ENCODE measurements at regions not wholly inside any gene's neighbourhood (a gene's known extent, or its start where the extent isn't known, plus 50 kb on each side); places are given as distances from the start of the nearest gene placed in this dataset.

- TF ChIP-seq, protein P1, sequence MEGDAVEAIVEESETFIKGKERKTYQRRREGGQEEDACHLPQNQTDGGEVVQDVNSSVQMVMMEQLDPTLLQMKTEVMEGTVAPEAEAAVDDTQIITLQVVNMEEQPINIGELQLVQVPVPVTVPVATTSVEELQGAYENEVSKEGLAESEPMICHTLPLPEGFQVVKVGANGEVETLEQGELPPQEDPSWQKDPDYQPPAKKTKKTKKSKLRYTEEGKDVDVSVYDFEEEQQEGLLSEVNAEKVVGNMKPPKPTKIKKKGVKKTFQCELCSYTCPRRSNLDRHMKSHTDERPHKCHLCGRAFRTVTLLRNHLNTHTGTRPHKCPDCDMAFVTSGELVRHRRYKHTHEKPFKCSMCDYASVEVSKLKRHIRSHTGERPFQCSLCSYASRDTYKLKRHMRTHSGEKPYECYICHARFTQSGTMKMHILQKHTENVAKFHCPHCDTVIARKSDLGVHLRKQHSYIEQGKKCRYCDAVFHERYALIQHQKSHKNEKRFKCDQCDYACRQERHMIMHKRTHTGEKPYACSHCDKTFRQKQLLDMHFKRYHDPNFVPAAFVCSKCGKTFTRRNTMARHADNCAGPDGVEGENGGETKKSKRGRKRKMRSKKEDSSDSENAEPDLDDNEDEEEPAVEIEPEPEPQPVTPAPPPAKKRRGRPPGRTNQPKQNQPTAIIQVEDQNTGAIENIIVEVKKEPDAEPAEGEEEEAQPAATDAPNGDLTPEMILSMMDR (IDR thresholded peaks at IDR 0.05) = no peak
- DNase-seq (ENCODE audit: low spot score) = no peak
- H3K4me1 Mint-ChIP-seq (ENCODE audit: low read depth) = peaks cover 8% of the 10 kb centered on the region
- no peak overlapping the region for H3K27ac Mint-ChIP-seq (ENCODE audit: unreplicated experiment)
- H3K4me3 Mint-ChIP-seq (ENCODE audit: unreplicated experiment) = no peak overlapping the region
- peaks cover 5% of the 10 kb centered on the region for H3K27me3 Mint-ChIP-seq (ENCODE audit: low read depth)
- H3K36me3 Mint-ChIP-seq (ENCODE audit: low read depth) = peaks cover 1% of the 10 kb centered on the region
- H3K9me3 Mint-ChIP-seq (ENCODE audit: low read depth) = no peaks in the 10 kb centered on the region
These were observed 330.4 kb downstream of the LPIN1 start for GRCh38 chr2:12076810-12077209.

DNA sequence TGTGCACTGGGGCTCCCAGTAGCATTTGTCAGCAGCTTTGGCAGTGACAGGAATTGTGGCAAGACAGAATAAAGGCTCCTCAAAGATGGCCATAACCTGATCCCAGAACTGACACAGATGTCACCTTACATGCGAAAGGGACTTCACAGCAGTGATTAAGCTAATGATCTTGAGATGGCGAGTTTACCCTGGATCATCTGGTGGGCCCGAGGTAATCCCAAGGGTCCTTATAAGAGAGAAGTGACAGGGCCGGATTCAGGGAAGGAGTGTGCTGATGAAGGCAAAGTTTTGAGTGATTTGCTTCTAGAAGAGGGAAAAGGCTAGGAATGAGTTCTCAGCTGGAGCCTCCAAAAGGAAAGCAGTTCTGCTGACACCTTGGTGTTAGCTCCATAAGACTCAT lies 333.9 kb downstream of the LPIN1 start:
- peaks cover 8% of the 10 kb centered on the region for H3K4me1 Mint-ChIP-seq (ENCODE audit: low read depth)
- peaks cover 7% of the 10 kb centered on the region for H3K27me3 Mint-ChIP-seq (ENCODE audit: low read depth)
- no peak for DNase-seq (ENCODE audit: low spot score)
- TF ChIP-seq, protein P1 (IDR thresholded peaks at IDR 0.05) = no peak
- H3K27ac Mint-ChIP-seq (ENCODE audit: unreplicated experiment) = no peak overlapping the region
- H3K9me3 Mint-ChIP-seq (ENCODE audit: low read depth) = no peaks in the 10 kb centered on the region
- no peak overlapping the region for H3K4me3 Mint-ChIP-seq (ENCODE audit: unreplicated experiment)
- peaks cover 1% of the 10 kb centered on the region for H3K36me3 Mint-ChIP-seq (ENCODE audit: low read depth)

- peaks cover 1% of the 10 kb centered on the region for H3K36me3 Mint-ChIP-seq (ENCODE audit: low read depth)
- TF ChIP-seq, protein P1 (IDR thresholded peaks at IDR 0.05) = no peak
- H3K4me1 Mint-ChIP-seq (ENCODE audit: low read depth) = peaks cover 5% of the 10 kb centered on the region
- no peak for DNase-seq (ENCODE audit: low spot score)
- H3K4me3 Mint-ChIP-seq (ENCODE audit: unreplicated experiment) = no peak overlapping the region
- no peak overlapping the region for H3K27ac Mint-ChIP-seq (ENCODE audit: unreplicated experiment)
- H3K27me3 Mint-ChIP-seq (ENCODE audit: low read depth) = peaks cover 7% of the 10 kb centered on the region
- no peaks in the 10 kb centered on the region for H3K9me3 Mint-ChIP-seq (ENCODE audit: low read depth)
These were observed 335.2 kb downstream of the LPIN1 start for GRCh38 chr2:12081481-12082210.

DNA sequence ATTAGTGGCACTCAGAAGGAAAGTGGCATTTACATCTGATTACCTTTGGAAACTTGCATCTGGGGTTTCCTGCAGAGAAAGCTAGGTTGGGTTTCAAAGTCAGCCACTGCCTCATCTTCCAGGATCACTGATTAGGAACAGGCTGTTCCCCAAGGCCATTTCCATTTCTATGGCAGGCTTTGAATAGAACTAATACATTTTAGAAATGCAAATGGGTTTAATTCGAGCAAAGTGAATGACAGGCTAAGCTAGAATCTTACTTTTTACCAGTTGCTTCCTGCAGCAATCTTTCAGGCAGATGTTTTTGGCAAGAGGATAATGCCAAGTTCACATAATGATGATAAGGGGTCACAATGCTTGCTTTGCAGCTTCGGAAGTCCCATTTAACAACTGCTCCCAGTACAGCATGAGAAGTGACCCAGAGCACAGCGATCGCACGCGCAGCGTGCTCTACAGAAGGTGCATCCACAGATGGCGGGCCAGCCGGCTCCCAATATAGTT lies 336.7 kb downstream of the LPIN1 start:
- Mint-ChIP-seq H3K27ac (ENCODE audit: unreplicated experiment) (no peak overlapping the region), H3K4me3 (ENCODE audit: unreplicated experiment) (no peak overlapping the region), H3K36me3 (ENCODE audit: low read depth) (peaks cover 1% of the 10 kb centered on the region), H3K4me1 (ENCODE audit: low read depth) (no peaks in the 10 kb centered on the region), H3K27me3 (ENCODE audit: low read depth) (peaks cover 7% of the 10 kb centered on the region), H3K9me3 (ENCODE audit: low read depth) (peaks cover 4% of the 10 kb centered on the region)
- TF ChIP-seq, protein P1 (IDR thresholded peaks at IDR 0.05) = no peak
- no peak for DNase-seq (ENCODE audit: low spot score)

GRCh38 chr2:12083713-12084419 lies 337.4 kb downstream of the LPIN1 start:
- Mint-ChIP-seq H3K27me3 (ENCODE audit: low read depth) (peaks cover 4% of the 10 kb centered on the region), H3K4me1 (ENCODE audit: low read depth) (no peaks in the 10 kb centered on the region), H3K36me3 (ENCODE audit: low read depth) (no peaks in the 10 kb centered on the region), H3K9me3 (ENCODE audit: low read depth) (peaks cover 4% of the 10 kb centered on the region), H3K27ac (ENCODE audit: unreplicated experiment) (no peak overlapping the region), H3K4me3 (ENCODE audit: unreplicated experiment) (no peak overlapping the region)
- TF ChIP-seq, protein P1 (IDR thresholded peaks at IDR 0.05) = no peak
- DNase-seq (ENCODE audit: low spot score) = no peak

Data from chondrocyte (in vitro differentiated cells).